HG03108 (cell line): ENCODE measurements at regions not wholly inside any gene's neighbourhood (a gene's known extent, or its start where the extent isn't known, plus 50 kb on each side); places are given as distances from the start of the nearest gene placed in this dataset.
"Not testable (repeated sequence)": the region's sequence is repeated elsewhere in the genome, so short reads cannot be mapped to it uniquely, and the experiment has no call there.

Experiments used
- ATAC-seq: cut with Tn5 transposase; IDR thresholded peaks from one replicate; pipeline ENCODE4 v1.9.1; 2021; ENCODE audit warnings: moderate library complexity; ENCODE audit not compliant: unreplicated experiment

GRCh38 chr4:115678425-115678941 is 565.1 kb upstream of the NDST4 start:
- no peak for ATAC-seq

GRCh38 chr4:115675719-115676118 is 562.3 kb upstream of the NDST4 start:
- ATAC-seq, result no peak

- no peak for ATAC-seq
These were observed 561.1 kb upstream of the NDST4 start for GRCh38 chr4:115674485-115674884.

GRCh38 chr4:115671581-115671980 is 558.2 kb upstream of the NDST4 start:
- no peak for ATAC-seq

- ATAC-seq, result no peak
These were observed 557.5 kb upstream of the NDST4 start for GRCh38 chr4:115670930-115671329.

- ATAC-seq, result no peak
These were observed 555.0 kb upstream of the NDST4 start for GRCh38 chr4:115668396-115668795.

- ATAC-seq, result no peak
These were observed 550.9 kb upstream of the NDST4 start for GRCh38 chr4:115664285-115664684.

- ATAC-seq, result no peak
These were observed 547.0 kb upstream of the NDST4 start for GRCh38 chr4:115660465-115660864.

- ATAC-seq, result no peak
These were observed 544.7 kb upstream of the NDST4 start for GRCh38 chr4:115657991-115658650.

GRCh38 chr4:115655626-115656025 is 542.2 kb upstream of the NDST4 start:
- ATAC-seq, result no peak

- no peak for ATAC-seq
These were observed 535.4 kb upstream of the NDST4 start for GRCh38 chr4:115648786-115649185.

- no peak for ATAC-seq
These were observed 515.9 kb upstream of the NDST4 start for GRCh38 chr4:115629270-115629669.

GRCh38 chr4:115609631-115610030 is 496.2 kb upstream of the NDST4 start:
- ATAC-seq, result no peak

GRCh38 chr4:115607311-115607710 is 493.9 kb upstream of the NDST4 start:
- no peak for ATAC-seq

- no peak for ATAC-seq
These were observed 483.0 kb upstream of the NDST4 start for GRCh38 chr4:115596265-115597001.

- no peak for ATAC-seq
These were observed 467.5 kb upstream of the NDST4 start for GRCh38 chr4:115580901-115581300.

- no peak for ATAC-seq
These were observed 462.4 kb upstream of the NDST4 start for GRCh38 chr4:115575851-115576250.

GRCh38 chr4:115562506-115562905 is 449.1 kb upstream of the NDST4 start:
- ATAC-seq, result no peak

GRCh38 chr4:115548123-115548522 is 434.7 kb upstream of the NDST4 start:
- ATAC-seq, result no peak

- no peak for ATAC-seq
These were observed 424.0 kb upstream of the NDST4 start for GRCh38 chr4:115537387-115537786.

GRCh38 chr4:115529126-115529525 is 415.7 kb upstream of the NDST4 start:
- ATAC-seq, result no peak

GRCh38 chr4:115519476-115519875 is 406.1 kb upstream of the NDST4 start:
- not testable (repeated sequence) for ATAC-seq
